ENCODE measurements at regions not wholly inside any gene's neighbourhood (a gene's known extent, or its start where the extent isn't known, plus 50 kb on each side); places are given as distances from the start of the nearest gene placed in this dataset.

DNA sequence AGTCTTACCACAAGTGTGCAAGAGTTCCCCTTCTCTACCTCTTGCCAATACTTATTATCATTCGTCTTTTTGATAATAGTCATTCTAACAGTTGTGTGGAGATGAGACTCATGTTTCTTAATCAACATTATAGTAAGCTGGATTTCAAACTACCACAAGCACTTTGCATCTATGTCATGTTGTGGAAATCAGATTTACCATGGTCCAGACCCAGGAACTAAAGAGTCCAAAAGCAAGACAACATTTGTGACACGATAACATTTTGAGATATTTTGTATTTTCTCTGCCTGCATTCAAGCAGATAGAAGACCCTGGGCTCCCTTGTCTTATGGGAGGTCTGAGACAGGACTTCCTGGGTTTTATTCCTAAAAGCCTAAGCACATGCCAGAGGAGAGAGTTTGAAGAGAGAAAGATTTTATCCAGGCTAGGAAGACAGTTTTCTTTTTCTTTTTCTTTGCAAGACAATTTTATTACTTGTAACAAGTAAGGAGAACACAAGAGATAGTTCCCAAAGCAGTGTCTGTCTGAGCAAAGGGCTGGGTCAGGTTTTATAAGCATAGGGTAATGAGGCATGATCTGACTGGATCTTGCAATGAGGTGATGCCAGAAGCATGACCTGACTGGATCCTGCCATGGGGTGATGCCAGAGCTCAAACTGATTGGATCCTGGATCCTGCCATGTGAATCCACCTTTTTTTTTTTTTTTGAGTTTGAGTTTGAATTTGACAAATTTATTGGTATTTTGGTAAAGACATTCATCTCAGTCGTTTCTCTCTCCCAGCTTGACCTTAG, 180.5 kb upstream of the HMGA2 start (continued):
- TF ChIP-seq, protein P1, sequence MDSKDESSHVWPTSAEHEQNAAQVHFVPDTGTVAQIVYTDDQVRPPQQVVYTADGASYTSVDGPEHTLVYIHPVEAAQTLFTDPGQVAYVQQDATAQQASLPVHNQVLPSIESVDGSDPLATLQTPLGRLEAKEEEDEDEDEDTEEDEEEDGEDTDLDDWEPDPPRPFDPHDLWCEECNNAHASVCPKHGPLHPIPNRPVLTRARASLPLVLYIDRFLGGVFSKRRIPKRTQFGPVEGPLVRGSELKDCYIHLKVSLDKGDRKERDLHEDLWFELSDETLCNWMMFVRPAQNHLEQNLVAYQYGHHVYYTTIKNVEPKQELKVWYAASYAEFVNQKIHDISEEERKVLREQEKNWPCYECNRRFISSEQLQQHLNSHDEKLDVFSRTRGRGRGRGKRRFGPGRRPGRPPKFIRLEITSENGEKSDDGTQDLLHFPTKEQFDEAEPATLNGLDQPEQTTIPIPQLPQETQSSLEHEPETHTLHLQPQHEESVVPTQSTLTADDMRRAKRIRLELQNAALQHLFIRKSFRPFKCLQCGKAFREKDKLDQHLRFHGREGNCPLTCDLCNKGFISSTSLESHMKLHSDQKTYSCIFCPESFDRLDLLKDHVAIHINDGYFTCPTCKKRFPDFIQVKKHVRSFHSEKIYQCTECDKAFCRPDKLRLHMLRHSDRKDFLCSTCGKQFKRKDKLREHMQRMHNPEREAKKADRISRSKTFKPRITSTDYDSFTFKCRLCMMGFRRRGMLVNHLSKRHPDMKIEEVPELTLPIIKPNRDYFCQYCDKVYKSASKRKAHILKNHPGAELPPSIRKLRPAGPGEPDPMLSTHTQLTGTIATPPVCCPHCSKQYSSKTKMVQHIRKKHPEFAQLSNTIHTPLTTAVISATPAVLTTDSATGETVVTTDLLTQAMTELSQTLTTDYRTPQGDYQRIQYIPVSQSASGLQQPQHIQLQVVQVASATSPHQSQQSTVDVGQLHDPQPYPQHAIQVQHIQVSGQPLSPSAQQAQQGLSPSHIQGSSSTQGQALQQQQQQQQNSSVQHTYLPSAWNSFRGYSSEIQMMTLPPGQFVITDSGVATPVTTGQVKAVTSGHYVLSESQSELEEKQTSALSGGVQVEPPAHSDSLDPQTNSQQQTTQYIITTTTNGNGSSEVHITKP (IDR thresholded peaks at IDR 0.05; ENCODE audit: partially characterized antibody), result no peak
- TF ChIP-seq TAF7 (tag; IDR thresholded peaks at IDR 0.05) (no peak), LCOR (CRISPR knock-in tag; IDR thresholded peaks at IDR 0.05) (no peak), ZNF354B (CRISPR knock-in tag; IDR thresholded peaks at IDR 0.05) (no peak), ZC3H11A (IDR thresholded peaks at IDR 0.05; ENCODE audit: low read depth, low read length) (no peak), TFAM (CRISPR knock-in tag; conservative IDR thresholded peaks at IDR 0.05) (no peak), ATF1 (CRISPR knock-in tag; IDR thresholded peaks at IDR 0.05) (no peak), ATF1 (tag; IDR thresholded peaks at IDR 0.05) (no peak), SMAD4 (CRISPR knock-in tag; conservative IDR thresholded peaks at IDR 0.05) (no peak), ZNF444 (CRISPR knock-in tag; IDR thresholded peaks at IDR 0.05) (peak; percentile 45; the same call in 1 of the 2 replicates), STAG1 (CRISPR knock-in tag; IDR thresholded peaks at IDR 0.05; ENCODE audit: borderline replicate concordance) (no peak), ZNF239 (CRISPR knock-in tag; IDR thresholded peaks at IDR 0.05) (no peak), ZNF780A (CRISPR knock-in tag; IDR thresholded peaks at IDR 0.05) (no peak), ZNF217 (CRISPR knock-in tag; IDR thresholded peaks at IDR 0.05) (no peak), GATA2 (CRISPR knock-in tag; IDR thresholded peaks at IDR 0.05) (no peak)
- TF ChIP-seq, protein P2, sequence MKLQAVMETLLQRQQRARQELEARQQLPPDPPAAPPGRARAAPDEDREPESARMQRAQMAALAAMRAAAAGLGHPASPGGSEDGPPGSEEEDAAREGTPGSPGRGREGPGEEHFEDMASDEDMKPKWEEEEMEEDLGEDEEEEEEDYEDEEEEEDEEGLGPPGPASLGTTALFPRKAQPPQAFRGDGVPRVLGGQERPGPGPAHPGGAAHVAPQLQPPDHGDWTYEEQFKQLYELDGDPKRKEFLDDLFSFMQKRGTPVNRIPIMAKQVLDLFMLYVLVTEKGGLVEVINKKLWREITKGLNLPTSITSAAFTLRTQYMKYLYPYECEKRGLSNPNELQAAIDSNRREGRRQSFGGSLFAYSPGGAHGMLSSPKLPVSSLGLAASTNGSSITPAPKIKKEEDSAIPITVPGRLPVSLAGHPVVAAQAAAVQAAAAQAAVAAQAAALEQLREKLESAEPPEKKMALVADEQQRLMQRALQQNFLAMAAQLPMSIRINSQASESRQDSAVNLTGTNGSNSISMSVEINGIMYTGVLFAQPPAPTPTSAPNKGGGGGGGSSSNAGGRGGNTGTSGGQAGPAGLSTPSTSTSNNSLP (IDR thresholded peaks at IDR 0.05; ENCODE audit: borderline replicate concordance, low read depth, low read length), result no peak
- TF ChIP-seq, protein P3, sequence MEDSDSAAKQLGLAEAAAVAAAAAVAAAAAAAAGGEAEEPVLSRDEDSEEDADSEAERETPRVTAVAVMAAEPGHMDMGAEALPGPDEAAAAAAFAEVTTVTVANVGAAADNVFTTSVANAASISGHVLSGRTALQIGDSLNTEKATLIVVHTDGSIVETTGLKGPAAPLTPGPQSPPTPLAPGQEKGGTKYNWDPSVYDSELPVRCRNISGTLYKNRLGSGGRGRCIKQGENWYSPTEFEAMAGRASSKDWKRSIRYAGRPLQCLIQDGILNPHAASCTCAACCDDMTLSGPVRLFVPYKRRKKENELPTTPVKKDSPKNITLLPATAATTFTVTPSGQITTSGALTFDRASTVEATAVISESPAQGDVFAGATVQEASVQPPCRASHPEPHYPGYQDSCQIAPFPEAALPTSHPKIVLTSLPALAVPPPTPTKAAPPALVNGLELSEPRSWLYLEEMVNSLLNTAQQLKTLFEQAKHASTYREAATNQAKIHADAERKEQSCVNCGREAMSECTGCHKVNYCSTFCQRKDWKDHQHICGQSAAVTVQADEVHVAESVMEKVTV (CRISPR knock-in tag; IDR thresholded peaks at IDR 0.05), result 0 out of 2 replicates have a peak, but pooled peaks have one; percentile 9
- TF ChIP-seq, protein P4, sequence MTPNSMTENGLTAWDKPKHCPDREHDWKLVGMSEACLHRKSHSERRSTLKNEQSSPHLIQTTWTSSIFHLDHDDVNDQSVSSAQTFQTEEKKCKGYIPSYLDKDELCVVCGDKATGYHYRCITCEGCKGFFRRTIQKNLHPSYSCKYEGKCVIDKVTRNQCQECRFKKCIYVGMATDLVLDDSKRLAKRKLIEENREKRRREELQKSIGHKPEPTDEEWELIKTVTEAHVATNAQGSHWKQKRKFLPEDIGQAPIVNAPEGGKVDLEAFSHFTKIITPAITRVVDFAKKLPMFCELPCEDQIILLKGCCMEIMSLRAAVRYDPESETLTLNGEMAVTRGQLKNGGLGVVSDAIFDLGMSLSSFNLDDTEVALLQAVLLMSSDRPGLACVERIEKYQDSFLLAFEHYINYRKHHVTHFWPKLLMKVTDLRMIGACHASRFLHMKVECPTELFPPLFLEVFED (CRISPR knock-in tag; conservative IDR thresholded peaks at IDR 0.05), result peak; percentile 91
- TF ChIP-seq, protein P5, sequence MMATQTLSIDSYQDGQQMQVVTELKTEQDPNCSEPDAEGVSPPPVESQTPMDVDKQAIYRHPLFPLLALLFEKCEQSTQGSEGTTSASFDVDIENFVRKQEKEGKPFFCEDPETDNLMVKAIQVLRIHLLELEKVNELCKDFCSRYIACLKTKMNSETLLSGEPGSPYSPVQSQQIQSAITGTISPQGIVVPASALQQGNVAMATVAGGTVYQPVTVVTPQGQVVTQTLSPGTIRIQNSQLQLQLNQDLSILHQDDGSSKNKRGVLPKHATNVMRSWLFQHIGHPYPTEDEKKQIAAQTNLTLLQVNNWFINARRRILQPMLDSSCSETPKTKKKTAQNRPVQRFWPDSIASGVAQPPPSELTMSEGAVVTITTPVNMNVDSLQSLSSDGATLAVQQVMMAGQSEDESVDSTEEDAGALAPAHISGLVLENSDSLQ (IDR thresholded peaks at IDR 0.05), result no peak
